ENCODE measurements at regions not wholly inside any gene's neighbourhood (a gene's known extent, or its start where the extent isn't known, plus 50 kb on each side); places are given as distances from the start of the nearest gene placed in this dataset.

DNA sequence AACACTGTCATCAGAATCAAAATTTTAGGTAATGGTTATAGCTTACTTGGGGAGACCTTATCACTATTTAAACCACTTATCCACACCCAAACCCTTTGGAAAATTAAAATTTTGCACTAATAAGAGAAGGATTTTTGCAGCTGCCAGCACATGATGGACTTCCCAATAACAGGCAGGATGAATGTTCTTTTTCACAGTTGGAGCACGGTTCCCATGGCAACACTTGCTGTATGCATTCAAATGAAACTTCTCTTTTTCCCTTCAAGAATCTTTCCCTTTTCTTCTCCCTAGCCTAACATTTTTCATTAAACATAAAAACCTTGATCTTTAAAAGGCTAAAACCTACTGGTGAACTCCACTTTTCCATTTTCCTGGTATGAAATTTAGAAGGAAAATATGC, 768.2 kb downstream of the KCTD8 start (continued):
- TF ChIP-seq, protein P1, sequence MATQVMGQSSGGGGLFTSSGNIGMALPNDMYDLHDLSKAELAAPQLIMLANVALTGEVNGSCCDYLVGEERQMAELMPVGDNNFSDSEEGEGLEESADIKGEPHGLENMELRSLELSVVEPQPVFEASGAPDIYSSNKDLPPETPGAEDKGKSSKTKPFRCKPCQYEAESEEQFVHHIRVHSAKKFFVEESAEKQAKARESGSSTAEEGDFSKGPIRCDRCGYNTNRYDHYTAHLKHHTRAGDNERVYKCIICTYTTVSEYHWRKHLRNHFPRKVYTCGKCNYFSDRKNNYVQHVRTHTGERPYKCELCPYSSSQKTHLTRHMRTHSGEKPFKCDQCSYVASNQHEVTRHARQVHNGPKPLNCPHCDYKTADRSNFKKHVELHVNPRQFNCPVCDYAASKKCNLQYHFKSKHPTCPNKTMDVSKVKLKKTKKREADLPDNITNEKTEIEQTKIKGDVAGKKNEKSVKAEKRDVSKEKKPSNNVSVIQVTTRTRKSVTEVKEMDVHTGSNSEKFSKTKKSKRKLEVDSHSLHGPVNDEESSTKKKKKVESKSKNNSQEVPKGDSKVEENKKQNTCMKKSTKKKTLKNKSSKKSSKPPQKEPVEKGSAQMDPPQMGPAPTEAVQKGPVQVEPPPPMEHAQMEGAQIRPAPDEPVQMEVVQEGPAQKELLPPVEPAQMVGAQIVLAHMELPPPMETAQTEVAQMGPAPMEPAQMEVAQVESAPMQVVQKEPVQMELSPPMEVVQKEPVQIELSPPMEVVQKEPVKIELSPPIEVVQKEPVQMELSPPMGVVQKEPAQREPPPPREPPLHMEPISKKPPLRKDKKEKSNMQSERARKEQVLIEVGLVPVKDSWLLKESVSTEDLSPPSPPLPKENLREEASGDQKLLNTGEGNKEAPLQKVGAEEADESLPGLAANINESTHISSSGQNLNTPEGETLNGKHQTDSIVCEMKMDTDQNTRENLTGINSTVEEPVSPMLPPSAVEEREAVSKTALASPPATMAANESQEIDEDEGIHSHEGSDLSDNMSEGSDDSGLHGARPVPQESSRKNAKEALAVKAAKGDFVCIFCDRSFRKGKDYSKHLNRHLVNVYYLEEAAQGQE (IDR thresholded peaks at IDR 0.05; ENCODE audit: unreplicated experiment) = no peak
- TF ChIP-seq STAT1 (IDR thresholded peaks at IDR 0.05; ENCODE audit: unreplicated experiment) (no peak), JUNB (IDR thresholded peaks at IDR 0.05; ENCODE audit: unreplicated experiment) (no peak), ZNF331 (CRISPR knock-in tag; IDR thresholded peaks at IDR 0.05; ENCODE audit: low read depth) (no peak), NANOG (IDR thresholded peaks at IDR 0.05; ENCODE audit: borderline replicate concordance) (no peak), CREB1 (CRISPR knock-in tag; IDR thresholded peaks at IDR 0.05; ENCODE audit: low read depth) (no peak), EZH2 (IDR thresholded peaks at IDR 0.05; ENCODE audit: low read depth, unreplicated experiment) (no peak), ZNF114 (CRISPR knock-in tag; IDR thresholded peaks at IDR 0.05) (no peak)
- TF ChIP-seq, protein P2, sequence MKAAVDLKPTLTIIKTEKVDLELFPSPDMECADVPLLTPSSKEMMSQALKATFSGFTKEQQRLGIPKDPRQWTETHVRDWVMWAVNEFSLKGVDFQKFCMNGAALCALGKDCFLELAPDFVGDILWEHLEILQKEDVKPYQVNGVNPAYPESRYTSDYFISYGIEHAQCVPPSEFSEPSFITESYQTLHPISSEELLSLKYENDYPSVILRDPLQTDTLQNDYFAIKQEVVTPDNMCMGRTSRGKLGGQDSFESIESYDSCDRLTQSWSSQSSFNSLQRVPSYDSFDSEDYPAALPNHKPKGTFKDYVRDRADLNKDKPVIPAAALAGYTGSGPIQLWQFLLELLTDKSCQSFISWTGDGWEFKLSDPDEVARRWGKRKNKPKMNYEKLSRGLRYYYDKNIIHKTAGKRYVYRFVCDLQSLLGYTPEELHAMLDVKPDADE (IDR thresholded peaks at IDR 0.05) = no peak

GRCh38 chr4:43682551-43682950, 766.1 kb downstream of the KCTD8 start:
- no peaks in the 10 kb centered on the region for H3K9me2 ChIP-seq (ENCODE audit: insufficient read depth)
- H3K9me3 Mint-ChIP-seq = no peaks in the 10 kb centered on the region; the same call in 2 of the 3 replicates
- DNase-seq (ENCODE audit: low spot score) = no peak
- no peaks in the 10 kb centered on the region; the same call in 2 of the 3 replicates for H3K36me3 Mint-ChIP-seq (ENCODE audit: low read depth)
- H3K4me2 ChIP-seq = no peak overlapping the region
- ATAC-seq = no peak
- no peak overlapping the region for H3K27ac ChIP-seq (ENCODE audit: low read depth)
- H3K4me3 Mint-ChIP-seq = no peak overlapping the region
- H4K20me1 ChIP-seq (replicated peaks; ENCODE audit: insufficient read depth) = no peaks in the 10 kb centered on the region
- no peak overlapping the region for H3K4me3 ChIP-seq
- no peaks in the 10 kb centered on the region for H3K27me3 ChIP-seq (ENCODE audit: insufficient read depth)
- no peak overlapping the region for H2AFZ ChIP-seq
- no peaks in the 10 kb centered on the region for H3K79me2 ChIP-seq (replicated peaks; ENCODE audit: insufficient read depth)
- H3F3A ChIP-seq (replicated peaks; ENCODE audit: low read depth) = no peaks in the 10 kb centered on the region
- no peak overlapping the region for H3K27ac Mint-ChIP-seq
- no peaks in the 10 kb centered on the region for H3K36me3 ChIP-seq (ENCODE audit: insufficient read depth)
- no peaks in the 10 kb centered on the region for H3K4me1 ChIP-seq (ENCODE audit: insufficient read depth)
- no peaks in the 10 kb centered on the region for H3K27me3 Mint-ChIP-seq (ENCODE audit: insufficient read depth, low read depth, poor library complexity)
- H3K4me1 Mint-ChIP-seq = peaks cover 2% of the 10 kb centered on the region; the same call in 2 of the 3 replicates
- no peak for TF ChIP-seq CTCF (conservative IDR thresholded peaks at IDR 0.05; ENCODE audit: low read depth in 2 of 2)
- TF ChIP-seq CREB1 (CRISPR knock-in tag; IDR thresholded peaks at IDR 0.05; ENCODE audit: low read depth) = no peak
- no peak for TF ChIP-seq EZH2 (IDR thresholded peaks at IDR 0.05; ENCODE audit: low read depth, unreplicated experiment)
- TF ChIP-seq JUNB (IDR thresholded peaks at IDR 0.05; ENCODE audit: unreplicated experiment) = no peak
- TF ChIP-seq POLR2AphosphoS5 (IDR thresholded peaks at IDR 0.05; ENCODE audit: low read depth) = no peak
- TF ChIP-seq STAT1 (IDR thresholded peaks at IDR 0.05; ENCODE audit: unreplicated experiment) = no peak
- TF ChIP-seq ZNF114 (CRISPR knock-in tag; IDR thresholded peaks at IDR 0.05) = no peak
- TF ChIP-seq ZNF331 (CRISPR knock-in tag; IDR thresholded peaks at IDR 0.05; ENCODE audit: low read depth) = no peak
- TF ChIP-seq, protein P3, sequence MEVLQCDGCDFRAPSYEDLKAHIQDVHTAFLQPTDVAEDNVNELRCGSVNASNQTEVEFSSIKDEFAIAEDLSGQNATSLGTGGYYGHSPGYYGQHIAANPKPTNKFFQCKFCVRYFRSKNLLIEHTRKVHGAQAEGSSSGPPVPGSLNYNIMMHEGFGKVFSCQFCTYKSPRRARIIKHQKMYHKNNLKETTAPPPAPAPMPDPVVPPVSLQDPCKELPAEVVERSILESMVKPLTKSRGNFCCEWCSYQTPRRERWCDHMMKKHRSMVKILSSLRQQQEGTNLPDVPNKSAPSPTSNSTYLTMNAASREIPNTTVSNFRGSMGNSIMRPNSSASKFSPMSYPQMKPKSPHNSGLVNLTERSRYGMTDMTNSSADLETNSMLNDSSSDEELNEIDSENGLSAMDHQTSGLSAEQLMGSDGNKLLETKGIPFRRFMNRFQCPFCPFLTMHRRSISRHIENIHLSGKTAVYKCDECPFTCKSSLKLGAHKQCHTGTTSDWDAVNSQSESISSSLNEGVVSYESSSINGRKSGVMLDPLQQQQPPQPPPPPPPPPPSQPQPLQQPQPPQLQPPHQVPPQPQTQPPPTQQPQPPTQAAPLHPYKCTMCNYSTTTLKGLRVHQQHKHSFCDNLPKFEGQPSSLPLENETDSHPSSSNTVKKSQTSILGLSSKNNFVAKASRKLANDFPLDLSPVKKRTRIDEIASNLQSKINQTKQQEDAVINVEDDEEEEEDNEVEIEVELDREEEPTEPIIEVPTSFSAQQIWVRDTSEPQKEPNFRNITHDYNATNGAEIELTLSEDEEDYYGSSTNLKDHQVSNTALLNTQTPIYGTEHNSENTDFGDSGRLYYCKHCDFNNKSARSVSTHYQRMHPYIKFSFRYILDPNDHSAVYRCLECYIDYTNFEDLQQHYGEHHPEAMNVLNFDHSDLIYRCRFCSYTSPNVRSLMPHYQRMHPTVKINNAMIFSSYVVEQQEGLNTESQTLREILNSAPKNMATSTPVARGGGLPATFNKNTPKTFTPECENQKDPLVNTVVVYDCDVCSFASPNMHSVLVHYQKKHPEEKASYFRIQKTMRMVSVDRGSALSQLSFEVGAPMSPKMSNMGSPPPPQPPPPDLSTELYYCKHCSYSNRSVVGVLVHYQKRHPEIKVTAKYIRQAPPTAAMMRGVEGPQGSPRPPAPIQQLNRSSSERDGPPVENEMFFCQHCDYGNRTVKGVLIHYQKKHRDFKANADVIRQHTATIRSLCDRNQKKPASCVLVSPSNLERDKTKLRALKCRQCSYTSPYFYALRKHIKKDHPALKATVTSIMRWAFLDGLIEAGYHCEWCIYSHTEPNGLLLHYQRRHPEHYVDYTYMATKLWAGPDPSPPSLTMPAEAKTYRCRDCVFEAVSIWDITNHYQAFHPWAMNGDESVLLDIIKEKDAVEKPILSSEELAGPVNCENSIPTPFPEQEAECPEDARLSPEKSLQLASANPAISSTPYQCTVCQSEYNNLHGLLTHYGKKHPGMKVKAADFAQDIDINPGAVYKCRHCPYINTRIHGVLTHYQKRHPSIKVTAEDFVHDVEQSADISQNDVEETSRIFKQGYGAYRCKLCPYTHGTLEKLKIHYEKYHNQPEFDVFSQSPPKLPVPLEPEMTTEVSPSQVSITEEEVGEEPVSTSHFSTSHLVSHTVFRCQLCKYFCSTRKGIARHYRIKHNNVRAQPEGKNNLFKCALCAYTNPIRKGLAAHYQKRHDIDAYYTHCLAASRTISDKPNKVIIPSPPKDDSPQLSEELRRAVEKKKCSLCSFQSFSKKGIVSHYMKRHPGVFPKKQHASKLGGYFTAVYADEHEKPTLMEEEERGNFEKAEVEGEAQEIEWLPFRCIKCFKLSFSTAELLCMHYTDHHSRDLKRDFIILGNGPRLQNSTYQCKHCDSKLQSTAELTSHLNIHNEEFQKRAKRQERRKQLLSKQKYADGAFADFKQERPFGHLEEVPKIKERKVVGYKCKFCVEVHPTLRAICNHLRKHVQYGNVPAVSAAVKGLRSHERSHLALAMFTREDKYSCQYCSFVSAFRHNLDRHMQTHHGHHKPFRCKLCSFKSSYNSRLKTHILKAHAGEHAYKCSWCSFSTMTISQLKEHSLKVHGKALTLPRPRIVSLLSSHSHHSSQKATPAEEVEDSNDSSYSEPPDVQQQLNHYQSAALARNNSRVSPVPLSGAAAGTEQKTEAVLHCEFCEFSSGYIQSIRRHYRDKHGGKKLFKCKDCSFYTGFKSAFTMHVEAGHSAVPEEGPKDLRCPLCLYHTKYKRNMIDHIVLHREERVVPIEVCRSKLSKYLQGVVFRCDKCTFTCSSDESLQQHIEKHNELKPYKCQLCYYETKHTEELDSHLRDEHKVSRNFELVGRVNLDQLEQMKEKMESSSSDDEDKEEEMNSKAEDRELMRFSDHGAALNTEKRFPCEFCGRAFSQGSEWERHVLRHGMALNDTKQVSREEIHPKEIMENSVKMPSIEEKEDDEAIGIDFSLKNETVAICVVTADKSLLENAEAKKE (CRISPR knock-in tag; IDR thresholded peaks at IDR 0.05) = no peak
- TF ChIP-seq EZH2phosphoT487 (IDR thresholded peaks at IDR 0.05; ENCODE audit: unreplicated experiment) = no peak

Data from GM23338 (cell line).